AG08395 (cell line): ENCODE measurements at regions not wholly inside any gene's neighbourhood (a gene's known extent, or its start where the extent isn't known, plus 50 kb on each side); places are given as distances from the start of the nearest gene placed in this dataset.

Experiments
- DNase-seq: peaks from one replicate; pipeline ENCODE4 v3.0.0; 2012; ENCODE audit warnings: mixed read lengths, low spot score

DNA sequence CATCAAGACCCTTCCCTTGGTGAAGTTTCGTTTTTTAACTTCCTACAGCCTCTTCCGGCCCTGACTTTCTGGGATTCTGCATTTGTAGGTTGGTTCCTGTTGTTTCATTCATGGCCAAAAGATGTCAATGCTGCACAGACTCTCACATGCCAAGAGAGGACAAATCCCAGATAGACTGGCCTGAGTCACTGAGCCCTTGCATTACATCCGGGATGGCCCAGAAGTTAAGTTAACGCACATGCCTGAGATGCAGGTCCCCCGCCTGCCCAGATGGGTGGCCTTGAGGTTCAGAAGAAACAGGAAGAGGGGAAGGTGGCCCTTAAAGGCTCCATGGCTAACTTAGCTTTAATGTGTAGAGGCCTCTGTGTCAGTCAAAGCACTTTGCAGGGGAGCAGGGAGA is 51.6 kb upstream of the SRGAP3 start:
- DNase-seq: no peak

DNA sequence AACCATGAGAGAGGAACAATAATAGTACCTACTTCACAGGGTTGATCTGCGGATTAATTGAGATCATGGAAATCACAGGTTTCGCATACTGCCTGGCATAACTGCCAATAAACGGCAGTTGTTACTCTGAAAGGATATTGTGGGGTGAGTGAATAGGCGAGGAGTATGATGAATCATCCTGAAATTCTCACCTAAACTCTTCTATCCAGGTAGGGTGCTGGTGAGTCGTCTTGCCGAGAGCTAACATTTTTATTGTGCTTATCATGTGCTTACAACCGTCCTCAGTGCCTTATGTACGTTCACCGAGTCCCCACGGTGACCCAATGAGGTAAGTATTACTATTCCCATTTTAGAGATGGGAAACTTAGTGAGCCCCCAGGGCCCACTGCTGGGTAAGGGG is 52.4 kb upstream of the SRGAP3 start:
- no peak for DNase-seq

DNA sequence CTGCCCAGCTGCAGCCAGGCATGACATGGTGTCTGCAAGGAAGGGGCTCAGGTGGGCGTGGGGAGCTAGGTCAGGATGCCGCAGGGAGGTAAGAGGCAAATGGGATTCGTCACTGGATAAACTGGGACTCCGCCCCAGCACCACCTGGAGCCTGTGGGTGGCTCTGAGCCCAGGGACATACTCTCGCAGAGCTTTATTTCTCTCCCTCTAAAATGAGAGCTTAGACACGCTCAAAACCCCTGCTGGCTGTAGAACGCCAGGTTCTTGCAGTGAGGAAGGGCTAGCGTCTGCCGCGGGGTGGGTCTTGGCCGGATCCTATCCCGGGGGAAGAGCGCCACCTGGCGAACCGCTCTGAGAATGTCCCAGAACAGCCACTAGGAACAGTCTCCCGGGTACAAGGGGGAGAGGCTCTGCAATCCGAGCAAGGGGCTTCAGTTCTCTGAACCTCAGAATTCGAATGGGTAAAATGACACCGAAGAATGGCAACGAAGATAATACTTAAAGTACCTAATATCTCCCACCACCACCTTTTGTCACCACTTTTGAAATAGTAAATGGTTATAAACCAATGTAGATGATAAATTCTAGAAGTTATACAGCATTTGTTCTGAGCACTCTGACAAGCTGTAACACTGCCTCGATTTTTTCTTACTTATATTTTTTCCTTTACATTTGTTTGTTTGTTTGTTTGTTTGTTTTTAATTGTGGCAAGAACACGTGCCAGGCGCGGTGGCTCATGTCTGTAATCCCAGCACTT is 53.2 kb upstream of the SRGAP3 start:
- peak; percentile 82 for DNase-seq

DNA sequence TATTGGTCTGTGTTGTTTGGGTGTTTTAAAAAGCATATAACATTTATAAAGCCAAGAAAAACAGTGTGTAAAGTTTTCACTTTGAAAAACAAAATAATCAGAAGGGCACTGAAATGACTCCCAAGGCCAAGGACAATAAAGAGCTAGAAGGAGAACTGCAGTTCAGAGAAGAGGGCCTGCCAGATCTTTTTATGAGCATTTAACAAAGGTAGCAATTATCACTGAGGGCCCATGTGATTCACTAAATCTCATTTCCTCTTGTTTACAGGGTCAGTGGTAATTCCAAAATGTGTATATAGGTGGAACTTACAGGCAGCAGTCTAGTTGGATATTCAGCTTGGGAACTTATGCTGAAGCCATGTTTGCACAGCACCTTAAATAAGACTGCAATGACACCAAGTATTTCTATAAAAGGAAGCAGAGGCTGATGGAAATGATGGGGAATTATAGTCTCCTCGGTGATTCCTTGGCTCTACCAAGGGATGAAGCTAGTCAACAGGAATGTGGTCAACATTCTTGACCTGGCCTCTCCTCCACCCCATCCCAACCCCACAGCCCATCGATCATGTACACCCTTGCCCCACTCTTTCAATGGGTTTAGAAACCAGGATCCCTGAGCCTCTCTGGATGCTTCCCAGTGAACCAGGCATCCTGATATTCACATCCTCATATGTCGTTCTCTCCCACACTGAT is 54.4 kb upstream of the THUMPD3 start:
- peak; percentile 27 for DNase-seq

DNA sequence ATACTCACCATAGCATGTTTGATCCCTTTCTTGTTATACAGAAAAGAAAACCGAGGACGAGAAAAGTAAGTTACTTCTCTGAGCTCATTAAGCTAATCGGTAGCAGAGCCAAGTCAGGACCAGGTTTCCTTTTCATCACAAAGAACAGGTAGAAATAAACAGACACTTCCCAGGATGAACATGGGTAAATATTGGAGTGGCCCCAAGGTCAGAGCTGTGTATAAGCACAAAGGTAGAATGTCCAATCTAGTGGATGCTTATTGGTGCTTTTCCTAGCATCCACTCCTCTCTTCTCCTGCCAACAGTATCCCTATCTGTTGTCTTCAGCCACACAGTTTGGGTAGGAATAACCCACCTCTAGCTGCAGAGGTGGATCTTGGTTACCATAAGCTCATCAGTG is 52.8 kb upstream of the THUMPD3 start:
- DNase-seq: no peak

DNA sequence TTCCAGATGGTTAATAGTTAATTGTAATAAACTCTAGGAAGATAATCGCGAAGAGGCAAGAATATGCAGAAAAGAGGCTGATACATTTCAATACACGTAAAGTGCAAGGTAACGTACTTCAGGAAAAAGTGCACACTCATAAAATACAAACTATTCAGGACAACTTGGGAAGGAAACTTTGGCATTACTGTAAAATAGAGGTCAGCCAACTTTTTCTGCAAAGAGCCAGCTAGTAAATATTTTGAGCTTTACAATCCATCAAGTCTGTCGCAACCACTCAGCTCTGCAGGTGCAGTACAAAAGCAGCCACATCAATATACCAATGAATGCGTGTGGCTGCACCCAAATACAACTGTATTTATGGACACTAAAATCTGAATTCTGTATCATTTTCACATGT is 51.6 kb upstream of the THUMPD3 start:
- DNase-seq: no peak
